ENCODE measurements at regions not wholly inside any gene's neighbourhood (a gene's known extent, or its start where the extent isn't known, plus 50 kb on each side); places are given as distances from the start of the nearest gene placed in this dataset.

DNA sequence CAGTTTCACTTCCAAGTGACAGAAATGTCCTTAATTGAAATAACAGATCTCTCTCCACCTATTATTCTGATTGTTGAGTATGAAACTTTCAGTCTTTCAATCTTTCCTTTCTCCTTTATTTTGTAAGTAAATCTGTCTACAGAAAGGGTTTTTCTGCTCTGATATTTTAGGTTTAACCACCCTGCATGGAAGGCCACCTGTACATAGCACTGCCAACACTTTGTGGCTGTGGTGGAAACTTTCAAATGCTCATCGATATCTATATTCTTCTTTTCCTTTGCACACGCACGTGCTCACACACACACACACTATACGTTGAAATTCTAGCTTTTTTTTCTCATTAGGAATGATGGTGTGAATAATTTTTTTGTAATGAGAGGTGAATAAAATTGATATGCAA is 1179.3 kb downstream of the KCNT2 start:
- ATAC-seq: no peak
- H3K9ac ChIP-seq (ENCODE audit: insufficient read depth in 1 of 2, low read depth in 2 of 2, low read length in 2 of 2): no peak overlapping the region
- POLR2A ChIA-PET: no interaction called here

More for the DNA sequence above, 1179.3 kb downstream of the KCNT2 start:
- H3K4me1 ChIP-seq (replicated peaks in 1 of 2; ENCODE audit: control insufficient read depth in 2 of 2, insufficient read depth in 2 of 2, low read length in 2 of 2): no peaks in the 10 kb centered on the region
- no peak overlapping the region for H3K27ac ChIP-seq (ENCODE audit: extremely low read depth, low read depth, low read length)
- no peak overlapping the region for H3K4me2 ChIP-seq (ENCODE audit: insufficient read depth, low read length)
- DNase-seq (ENCODE audit: extremely low read depth in 1 of 4, low spot score in 3 of 4) (no peak), FAIRE-seq (no peak)
- H3K79me2 ChIP-seq (ENCODE audit: control insufficient read depth, insufficient read depth, low read length): no peaks in the 10 kb centered on the region
- no peak overlapping the region for H2AFZ ChIP-seq (ENCODE audit: low read depth, low read length)
- no peak overlapping the region for H3K4me3 ChIP-seq
- H4K20me1 ChIP-seq (replicated peaks; ENCODE audit: control insufficient read depth, insufficient read depth, low read length): no peaks in the 10 kb centered on the region
- CTCF ChIA-PET (ENCODE audit: low intra/inter-chr PET ratio): no interaction called here
- intact Hi-C loops (cut with micrococcal nuclease) (no loop called here), in situ Hi-C loops (cut with MboI) (no loop called here)
- no TSS peak for BruUV-seq (replicated peaks)
- H3K9me3 ChIP-seq (replicated peaks; ENCODE audit: control insufficient read depth, insufficient read depth, low read depth, low read length): no peaks in the 10 kb centered on the region
- H3K9me1 ChIP-seq (ENCODE audit: control insufficient read depth, insufficient read depth, low read length): no peaks in the 10 kb centered on the region
- WGBS (ENCODE audit: insufficient coverage, low coverage, missing lambda C conversion rate): 3% methylated on average over 4 of the region's 4 CpGs
- no peaks in the 10 kb centered on the region for H3K36me3 ChIP-seq (ENCODE audit: control insufficient read depth, insufficient read depth, low read length)
- TF ChIP-seq RNF219 (CRISPR knock-in tag; IDR thresholded peaks at IDR 0.05): no peak
- TF ChIP-seq CREB1 (IDR thresholded peaks at IDR 0.05): no peak
- TF ChIP-seq CREB1 (CRISPR knock-in tag; IDR thresholded peaks at IDR 0.05): no peak
- TF ChIP-seq, protein P1, sequence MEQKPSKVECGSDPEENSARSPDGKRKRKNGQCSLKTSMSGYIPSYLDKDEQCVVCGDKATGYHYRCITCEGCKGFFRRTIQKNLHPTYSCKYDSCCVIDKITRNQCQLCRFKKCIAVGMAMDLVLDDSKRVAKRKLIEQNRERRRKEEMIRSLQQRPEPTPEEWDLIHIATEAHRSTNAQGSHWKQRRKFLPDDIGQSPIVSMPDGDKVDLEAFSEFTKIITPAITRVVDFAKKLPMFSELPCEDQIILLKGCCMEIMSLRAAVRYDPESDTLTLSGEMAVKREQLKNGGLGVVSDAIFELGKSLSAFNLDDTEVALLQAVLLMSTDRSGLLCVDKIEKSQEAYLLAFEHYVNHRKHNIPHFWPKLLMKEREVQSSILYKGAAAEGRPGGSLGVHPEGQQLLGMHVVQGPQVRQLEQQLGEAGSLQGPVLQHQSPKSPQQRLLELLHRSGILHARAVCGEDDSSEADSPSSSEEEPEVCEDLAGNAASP (IDR thresholded peaks at IDR 0.05): no peak
- no peak for TF ChIP-seq ZKSCAN1 (IDR thresholded peaks at IDR 0.05; ENCODE audit: low read depth, low read length)
- no peak for TF ChIP-seq CHD2 (IDR thresholded peaks at IDR 0.05; ENCODE audit: low read depth, low read length)
- no peak for TF ChIP-seq RBBP5 (IDR thresholded peaks at IDR 0.05; ENCODE audit: borderline replicate concordance, insufficient read depth, low read length, poor library complexity, severe bottlenecking)
- TF ChIP-seq TFAM (CRISPR knock-in tag; conservative IDR thresholded peaks at IDR 0.05): no peak
- TF ChIP-seq SREBF2 (CRISPR knock-in tag; IDR thresholded peaks at IDR 0.05): no peak
- no peak for TF ChIP-seq IFI16 (CRISPR knock-in tag; IDR thresholded peaks at IDR 0.05)
- no peak for TF ChIP-seq PRPF4 (IDR thresholded peaks at IDR 0.05; ENCODE audit: insufficient read depth, low read depth, low read length, poor library complexity, severe bottlenecking)
- no peaks in the 10 kb centered on the region for H3K27me3 ChIP-seq (ENCODE audit: control insufficient read depth in 2 of 2, insufficient read depth in 2 of 2, low read length in 2 of 2)

All from K562 (cell line).